ENCODE measurements at regions not wholly inside any gene's neighbourhood (a gene's known extent, or its start where the extent isn't known, plus 50 kb on each side); places are given as distances from the start of the nearest gene placed in this dataset.

- Histone ChIP-seq H3K9me3 (ENCODE audit: control insufficient read depth, insufficient read depth, low read length) (no peaks in the 10 kb centered on the region), H4K5ac (ENCODE audit: low read depth, low read length) (no peak overlapping the region), H3K23ac (ENCODE audit: low read depth, low read length) (no peak overlapping the region), H2AK5ac (ENCODE audit: low read depth, low read length) (no peak overlapping the region), H2BK20ac (ENCODE audit: low read depth, low read length) (no peak overlapping the region), H2BK5ac (ENCODE audit: low read depth, low read length, poor library complexity, severe bottlenecking) (no peak overlapping the region), H3K4ac (ENCODE audit: low read depth, low read length) (no peak overlapping the region), H4K8ac (ENCODE audit: low read depth in 2 of 2, low read length in 2 of 2) (no peak overlapping the region), H3K36me3 (ENCODE audit: control insufficient read depth, insufficient read depth, low read length) (no peaks in the 10 kb centered on the region), H4K20me1 (ENCODE audit: insufficient read depth, low read length) (no peaks in the 10 kb centered on the region), H3K18ac (ENCODE audit: low read depth, low read length) (no peak overlapping the region), H3K27ac (ENCODE audit: insufficient read depth, low read length) (no peak overlapping the region), H2AK9ac (replicated peaks; ENCODE audit: low read depth, low read length, poor library complexity) (no peak overlapping the region), H3K4me2 (ENCODE audit: low read depth, low read length) (no peak overlapping the region), H3K9ac (ENCODE audit: low read depth, low read length) (no peak overlapping the region), H2BK120ac (ENCODE audit: low read depth, low read length) (no peak overlapping the region), H2AFZ (replicated peaks; ENCODE audit: low read length, poor library complexity) (no peak overlapping the region), H3K14ac (replicated peaks; ENCODE audit: low read depth, low read length) (no peak overlapping the region), H3K27me3 (ENCODE audit: control insufficient read depth, insufficient read depth, low read length) (no peaks in the 10 kb centered on the region), H3K9me1 (ENCODE audit: insufficient read depth, low read length) (no peaks in the 10 kb centered on the region), H2BK15ac (ENCODE audit: low read depth, low read length) (no peak overlapping the region), H3K4me3 (ENCODE audit: insufficient read depth, low read depth, low read length) (no peak overlapping the region), H3K79me1 (ENCODE audit: low read depth in 1 of 2, low read length in 2 of 2) (no peaks in the 10 kb centered on the region), H4K91ac (ENCODE audit: insufficient read depth, low read depth, low read length) (no peak overlapping the region), H3K56ac (ENCODE audit: extremely low read depth, insufficient read depth, low read length) (no peak overlapping the region), H3K4me1 (ENCODE audit: control insufficient read depth, insufficient read depth, low read length) (no peaks in the 10 kb centered on the region)
- CTCF ChIA-PET, result no interaction called here
- TF ChIP-seq MAZ (IDR thresholded peaks at IDR 0.05; ENCODE audit: borderline replicate concordance, low read depth, low read length) (no peak), MAFK (IDR thresholded peaks at IDR 0.05; ENCODE audit: low read depth, low read length) (no peak), CTCF (conservative IDR thresholded peaks at IDR 0.05; ENCODE audit: low read depth, low read length) (no peak), CHD1 (IDR thresholded peaks at IDR 0.05; ENCODE audit: low read depth, low read length) (no peak)
- intact Hi-C loops (cut with micrococcal nuclease), result no loop called here
- DNase-seq (no peak), ATAC-seq (ENCODE audit: low read depth) (no peak)
- no CpG with 5 or more reads among the region's 6 CpGs for WGBS, 2 experiments (ENCODE audit: extremely low coverage in 2 of 2, insufficient read length in 1 of 2)
- in situ Hi-C loops (cut with MboI; ENCODE audit: low sequenced_read_pairs), result loop anchor here (25.0 kb wide), 2 partner anchors 1526 to 1651 kb away; no protein-coding TSS in a partner anchor
- BruUV-seq (replicated peaks), result no TSS peak
- dilution Hi-C loops (cut with HindIII; ENCODE audit: low sequenced_read_pairs, unreplicated experiment), result no loop called here
- POLR2A ChIA-PET (ENCODE audit: unreplicated experiment), result no interaction called here
These were observed 293.1 kb downstream of the LMX1A start for GRCh38 chr1:165063181-165063965.

Measured in IMR-90 (cell line).